ENCODE measurements at regions not wholly inside any gene's neighbourhood (a gene's known extent, or its start where the extent isn't known, plus 50 kb on each side); places are given as distances from the start of the nearest gene placed in this dataset.

DNA sequence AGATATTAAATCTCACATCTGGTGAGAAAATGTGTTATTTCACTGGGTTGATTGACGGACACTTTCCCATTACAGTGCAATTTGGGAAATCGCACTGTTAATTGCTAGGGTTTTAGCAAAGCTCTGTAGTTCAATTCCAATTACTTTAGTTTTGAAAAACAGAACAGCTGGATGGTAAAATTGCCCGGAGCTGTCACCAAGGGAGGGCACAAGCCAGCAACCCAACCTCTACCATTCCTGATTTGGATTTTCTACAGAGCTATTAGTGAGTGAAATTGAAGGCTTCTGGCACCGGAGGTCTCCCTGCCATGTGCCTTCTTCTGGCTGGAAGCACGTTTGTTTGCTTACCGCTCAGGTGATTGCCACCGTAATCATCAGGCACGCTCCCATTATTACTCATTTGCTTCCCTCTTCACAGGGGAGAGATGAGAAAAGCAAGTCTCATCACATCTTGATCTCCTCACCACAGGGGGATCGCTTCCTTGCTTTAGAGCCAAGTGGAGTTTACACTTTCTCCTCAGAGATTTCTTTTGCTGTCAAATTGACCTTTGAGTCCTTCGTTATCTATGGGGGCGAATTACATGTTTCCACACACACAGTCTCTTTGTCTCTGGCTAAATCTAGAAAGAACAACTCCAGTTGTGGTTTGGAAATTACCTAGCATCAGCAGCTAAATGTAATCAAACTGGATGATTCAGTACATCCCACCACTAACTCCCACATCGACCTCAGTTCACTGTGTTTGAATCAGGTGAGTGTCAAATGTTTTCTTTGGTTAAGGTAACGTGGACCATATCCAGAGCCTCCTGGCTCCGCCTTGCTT, 421.7 kb upstream of the GOLIM4 start:
- TF ChIP-seq, protein P1, sequence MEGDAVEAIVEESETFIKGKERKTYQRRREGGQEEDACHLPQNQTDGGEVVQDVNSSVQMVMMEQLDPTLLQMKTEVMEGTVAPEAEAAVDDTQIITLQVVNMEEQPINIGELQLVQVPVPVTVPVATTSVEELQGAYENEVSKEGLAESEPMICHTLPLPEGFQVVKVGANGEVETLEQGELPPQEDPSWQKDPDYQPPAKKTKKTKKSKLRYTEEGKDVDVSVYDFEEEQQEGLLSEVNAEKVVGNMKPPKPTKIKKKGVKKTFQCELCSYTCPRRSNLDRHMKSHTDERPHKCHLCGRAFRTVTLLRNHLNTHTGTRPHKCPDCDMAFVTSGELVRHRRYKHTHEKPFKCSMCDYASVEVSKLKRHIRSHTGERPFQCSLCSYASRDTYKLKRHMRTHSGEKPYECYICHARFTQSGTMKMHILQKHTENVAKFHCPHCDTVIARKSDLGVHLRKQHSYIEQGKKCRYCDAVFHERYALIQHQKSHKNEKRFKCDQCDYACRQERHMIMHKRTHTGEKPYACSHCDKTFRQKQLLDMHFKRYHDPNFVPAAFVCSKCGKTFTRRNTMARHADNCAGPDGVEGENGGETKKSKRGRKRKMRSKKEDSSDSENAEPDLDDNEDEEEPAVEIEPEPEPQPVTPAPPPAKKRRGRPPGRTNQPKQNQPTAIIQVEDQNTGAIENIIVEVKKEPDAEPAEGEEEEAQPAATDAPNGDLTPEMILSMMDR (conservative IDR thresholded peaks at IDR 0.05; ENCODE audit: control insufficient read depth, insufficient read depth, low read depth, low read length), result no peak
- DNase-seq (ENCODE audit: low read depth), result no peak
- no peak overlapping the region for H3K4me3 ChIP-seq (ENCODE audit: control insufficient read depth, low read depth, low read length)

DNA sequence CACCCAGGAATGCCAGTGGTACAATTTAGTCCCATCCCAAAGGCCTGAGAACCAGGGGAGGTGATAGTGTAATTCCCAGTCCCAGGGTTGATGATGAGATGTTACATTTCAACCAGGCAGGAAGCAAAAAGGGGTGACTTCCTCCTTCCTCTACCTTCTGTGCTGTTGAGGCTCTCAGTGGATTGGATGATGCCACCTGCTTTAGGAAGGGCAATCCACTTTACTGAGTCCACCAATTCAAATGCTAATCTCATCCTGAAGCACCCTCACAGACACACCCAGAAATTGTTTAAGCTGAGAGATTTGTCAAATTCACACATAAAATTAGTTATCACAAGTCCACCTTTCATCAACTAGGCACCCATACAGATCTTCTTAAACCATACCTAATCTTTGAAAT, 418.5 kb upstream of the GOLIM4 start:
- no peak for DNase-seq (ENCODE audit: low read depth)
- H3K4me3 ChIP-seq (ENCODE audit: control insufficient read depth, low read depth, low read length), result no peak overlapping the region
- TF ChIP-seq, protein P1 (conservative IDR thresholded peaks at IDR 0.05; ENCODE audit: control insufficient read depth, insufficient read depth, low read depth, low read length), result no peak

DNA sequence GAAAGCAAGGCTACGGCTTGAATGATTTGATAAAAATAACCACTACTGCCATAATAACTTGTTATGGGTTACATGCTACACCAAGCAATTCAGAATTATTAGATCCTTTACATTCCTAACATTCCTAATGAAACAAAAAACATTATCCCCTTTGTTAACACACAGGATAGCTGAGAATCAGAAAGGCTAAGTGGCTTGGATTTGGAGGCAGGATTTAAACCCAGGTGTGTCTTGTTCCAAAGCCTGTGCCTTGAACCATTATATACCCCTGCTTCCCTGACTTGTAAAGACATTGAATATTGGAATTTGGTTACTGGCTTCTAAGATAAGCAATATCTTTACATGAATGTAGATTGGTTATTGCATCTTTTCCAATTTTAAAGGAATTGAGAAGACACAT, 417.1 kb upstream of the GOLIM4 start:
- TF ChIP-seq, protein P1 (conservative IDR thresholded peaks at IDR 0.05; ENCODE audit: control insufficient read depth, insufficient read depth, low read depth, low read length), result no peak
- H3K4me3 ChIP-seq (ENCODE audit: control insufficient read depth, low read depth, low read length), result no peak overlapping the region
- DNase-seq (ENCODE audit: low read depth), result no peak

DNA sequence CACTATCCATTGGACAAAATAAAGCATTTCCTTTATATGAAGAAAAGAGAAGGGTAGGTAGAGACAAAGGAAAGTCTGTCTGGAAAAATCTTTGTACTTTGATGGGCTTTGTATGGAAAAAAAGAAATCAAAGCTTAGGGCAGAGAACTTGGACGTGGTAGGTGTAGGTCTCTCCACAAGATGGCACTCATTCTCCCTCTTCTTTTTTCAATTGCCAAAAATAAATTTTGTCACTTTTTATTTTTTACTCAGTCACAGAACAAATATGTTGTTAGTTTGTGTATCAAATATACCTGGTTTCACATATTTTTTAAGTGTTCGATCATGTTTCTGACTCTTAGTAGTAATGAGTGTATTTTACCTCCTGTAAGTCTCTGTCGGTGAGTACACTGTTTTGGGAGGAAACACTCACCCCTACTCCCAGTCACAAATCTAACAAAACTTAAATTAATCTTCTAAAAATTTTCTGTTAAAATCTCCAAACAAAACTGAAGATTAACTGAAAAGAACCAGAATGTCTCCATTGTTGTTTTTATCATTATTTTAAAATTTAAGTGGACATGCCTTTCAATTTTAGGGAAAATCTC, 415.8 kb upstream of the GOLIM4 start:
- DNase-seq (ENCODE audit: low read depth), result peak; percentile 4
- TF ChIP-seq, protein P1 (conservative IDR thresholded peaks at IDR 0.05; ENCODE audit: control insufficient read depth, insufficient read depth, low read depth, low read length), result peak; percentile 62
- no peak overlapping the region for H3K4me3 ChIP-seq (ENCODE audit: control insufficient read depth, low read depth, low read length)

DNA sequence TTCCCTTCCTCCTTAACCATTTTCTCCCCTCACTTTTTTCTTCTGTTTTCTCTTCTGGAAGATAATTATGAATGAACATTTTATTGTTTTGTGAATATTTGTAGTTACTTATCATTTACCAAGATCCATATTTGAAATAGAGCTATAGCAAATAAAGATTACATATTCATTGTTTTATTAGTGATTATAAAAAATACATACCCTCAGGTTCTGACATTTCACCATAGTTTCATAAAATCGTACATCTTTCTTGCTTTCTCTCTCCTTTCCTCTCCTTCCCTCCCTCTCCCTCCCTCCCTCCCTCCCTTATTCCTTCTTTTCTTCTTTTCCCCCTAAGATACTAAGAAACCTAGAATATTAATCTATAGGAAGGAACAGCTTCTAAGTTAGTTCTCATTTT, 410.9 kb upstream of the GOLIM4 start:
- TF ChIP-seq, protein P1 (conservative IDR thresholded peaks at IDR 0.05; ENCODE audit: control insufficient read depth, insufficient read depth, low read depth, low read length), result no peak
- no peak for DNase-seq (ENCODE audit: low read depth)
- no peak overlapping the region for H3K4me3 ChIP-seq (ENCODE audit: control insufficient read depth, low read depth, low read length)

DNA sequence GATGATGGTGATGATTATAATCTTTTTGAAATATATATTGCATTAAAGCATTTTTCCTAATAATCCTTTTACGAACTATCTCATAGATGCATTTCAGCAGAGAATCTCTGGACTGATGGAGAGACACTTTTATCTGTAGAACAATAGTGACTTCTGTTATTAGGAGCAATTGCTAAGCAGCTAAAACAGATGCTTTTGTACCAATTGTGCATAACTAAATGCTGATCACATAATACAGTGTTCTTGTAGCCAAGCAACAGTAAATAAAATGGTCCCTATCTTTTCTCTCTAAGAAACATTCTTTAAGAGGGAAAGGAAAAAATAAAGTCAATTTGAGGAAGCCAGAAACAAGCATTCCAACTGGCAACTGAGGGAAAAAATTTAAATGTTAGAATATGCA, 405.8 kb upstream of the GOLIM4 start:
- no peak overlapping the region for H3K4me3 ChIP-seq (ENCODE audit: control insufficient read depth, low read depth, low read length)
- TF ChIP-seq, protein P1 (conservative IDR thresholded peaks at IDR 0.05; ENCODE audit: control insufficient read depth, insufficient read depth, low read depth, low read length), result no peak
- no peak for DNase-seq (ENCODE audit: low read depth)

Measured in fibroblast of mammary gland (primary cell).